RCC 7860 (cell line): ENCODE measurements at regions not wholly inside any gene's neighbourhood (a gene's known extent, or its start where the extent isn't known, plus 50 kb on each side); places are given as distances from the start of the nearest gene placed in this dataset.
"Not testable (repeated sequence)": the region's sequence is repeated elsewhere in the genome, so short reads cannot be mapped to it uniquely, and the experiment has no call there.

Experiments used
- DNase-seq: peaks from one replicate; pipeline ENCODE4 v3.0.0-alpha.2; 2015; ENCODE audit warnings: low spot score
- FAIRE-seq: peaks from 2 replicates; lab custom pipeline; 2012; peaks lifted over from hg19 to GRCh38; lab: Jason Lieb, UNC

- DNase-seq (no peak), FAIRE-seq (no peak)
These were observed 105.5 kb upstream of the ASB18 start for GRCh38 chr2:236369661-236370062.

- DNase-seq, result no peak
These were observed 106.7 kb upstream of the ASB18 start for GRCh38 chr2:236370847-236371409.

GRCh38 chr2:236375973-236376476 lies 111.8 kb upstream of the ASB18 start:
- FAIRE-seq, result no peak
- no peak for DNase-seq

More at GRCh38 chr2:236370847-236371409, 106.7 kb upstream of the ASB18 start:
- no peak for FAIRE-seq

- DNase-seq (no peak), FAIRE-seq (no peak)
These were observed 112.5 kb upstream of the ASB18 start for GRCh38 chr2:236376566-236377244.

GRCh38 chr2:236380051-236380612 lies 115.9 kb upstream of the ASB18 start:
- DNase-seq (no peak), FAIRE-seq (no peak)

- not testable (repeated sequence) for DNase-seq, FAIRE-seq
These were observed 117.0 kb upstream of the ASB18 start for GRCh38 chr2:236381253-236381652.

GRCh38 chr2:236389284-236390216 lies 125.3 kb upstream of the ASB18 start:
- not testable (repeated sequence) for DNase-seq, FAIRE-seq

- DNase-seq (no peak), FAIRE-seq (no peak)
These were observed 128.9 kb upstream of the ASB18 start for GRCh38 chr2:236393101-236393500.

GRCh38 chr2:236393581-236393980 lies 129.4 kb upstream of the ASB18 start:
- DNase-seq (no peak), FAIRE-seq (no peak)

GRCh38 chr2:236394571-236394970 lies 130.4 kb upstream of the ASB18 start:
- DNase-seq (no peak), FAIRE-seq (no peak)

- no peak for FAIRE-seq
- DNase-seq, result no peak
These were observed 130.9 kb upstream of the ASB18 start for GRCh38 chr2:236395067-236395466.

- FAIRE-seq, result no peak
- DNase-seq, result no peak
These were observed 132.7 kb upstream of the ASB18 start for GRCh38 chr2:236396818-236397350.

- DNase-seq, result no peak
- FAIRE-seq, result no peak
These were observed 133.5 kb upstream of the ASB18 start for GRCh38 chr2:236397681-236398080.

GRCh38 chr2:236399409-236399808 lies 135.2 kb upstream of the ASB18 start:
- FAIRE-seq (no peak), DNase-seq (no peak)

- FAIRE-seq (no peak), DNase-seq (no peak)
These were observed 135.9 kb upstream of the ASB18 start for GRCh38 chr2:236400046-236400574.

GRCh38 chr2:236400594-236401360 lies 136.6 kb upstream of the ASB18 start:
- no peak for DNase-seq
- no peak for FAIRE-seq

- DNase-seq (no peak), FAIRE-seq (no peak)
These were observed 138.0 kb upstream of the ASB18 start for GRCh38 chr2:236402033-236402790.

GRCh38 chr2:236403125-236403524 lies 138.9 kb upstream of the ASB18 start:
- DNase-seq (no peak), FAIRE-seq (no peak)

- no peak for FAIRE-seq
- no peak for DNase-seq
These were observed 139.6 kb upstream of the ASB18 start for GRCh38 chr2:236403811-236404210.
